ENCODE measurements at regions not wholly inside any gene's neighbourhood (a gene's known extent, or its start where the extent isn't known, plus 50 kb on each side); places are given as distances from the start of the nearest gene placed in this dataset.

DNA sequence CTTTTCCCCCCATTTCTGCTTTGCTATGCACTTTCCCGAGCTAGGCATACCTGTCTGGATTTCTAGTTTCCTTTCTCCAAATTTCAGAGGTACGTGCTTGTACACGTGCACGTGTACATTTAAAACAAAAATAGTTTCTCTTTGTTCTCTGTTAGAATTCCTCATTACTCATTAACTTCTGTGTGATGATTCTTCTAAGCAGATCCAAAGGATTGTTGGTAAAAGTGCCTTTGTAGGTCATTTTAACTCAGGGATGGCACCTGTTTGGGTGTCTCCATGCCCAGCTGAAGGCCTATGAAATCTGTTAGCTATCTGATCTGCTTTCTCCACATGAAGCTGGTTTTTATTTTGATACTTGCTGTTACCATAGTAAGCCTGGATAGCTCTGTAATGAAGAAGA lies 264.3 kb downstream of the LPIN1 start:
- TF ChIP-seq, protein P1, sequence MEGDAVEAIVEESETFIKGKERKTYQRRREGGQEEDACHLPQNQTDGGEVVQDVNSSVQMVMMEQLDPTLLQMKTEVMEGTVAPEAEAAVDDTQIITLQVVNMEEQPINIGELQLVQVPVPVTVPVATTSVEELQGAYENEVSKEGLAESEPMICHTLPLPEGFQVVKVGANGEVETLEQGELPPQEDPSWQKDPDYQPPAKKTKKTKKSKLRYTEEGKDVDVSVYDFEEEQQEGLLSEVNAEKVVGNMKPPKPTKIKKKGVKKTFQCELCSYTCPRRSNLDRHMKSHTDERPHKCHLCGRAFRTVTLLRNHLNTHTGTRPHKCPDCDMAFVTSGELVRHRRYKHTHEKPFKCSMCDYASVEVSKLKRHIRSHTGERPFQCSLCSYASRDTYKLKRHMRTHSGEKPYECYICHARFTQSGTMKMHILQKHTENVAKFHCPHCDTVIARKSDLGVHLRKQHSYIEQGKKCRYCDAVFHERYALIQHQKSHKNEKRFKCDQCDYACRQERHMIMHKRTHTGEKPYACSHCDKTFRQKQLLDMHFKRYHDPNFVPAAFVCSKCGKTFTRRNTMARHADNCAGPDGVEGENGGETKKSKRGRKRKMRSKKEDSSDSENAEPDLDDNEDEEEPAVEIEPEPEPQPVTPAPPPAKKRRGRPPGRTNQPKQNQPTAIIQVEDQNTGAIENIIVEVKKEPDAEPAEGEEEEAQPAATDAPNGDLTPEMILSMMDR (IDR thresholded peaks at IDR 0.05) = no peak
- no peak for TF ChIP-seq POLR2A (IDR thresholded peaks at IDR 0.05)

All from Peyer's patch (tissue), 4 donors.